HG03108 (cell line): ENCODE measurements at regions not wholly inside any gene's neighbourhood (a gene's known extent, or its start where the extent isn't known, plus 50 kb on each side); places are given as distances from the start of the nearest gene placed in this dataset.

ENCODE experiments used
- ATAC-seq: cut with Tn5 transposase; IDR thresholded peaks from one replicate; pipeline ENCODE4 v1.9.1; 2021; ENCODE audit warnings: moderate library complexity; ENCODE audit not compliant: unreplicated experiment

DNA sequence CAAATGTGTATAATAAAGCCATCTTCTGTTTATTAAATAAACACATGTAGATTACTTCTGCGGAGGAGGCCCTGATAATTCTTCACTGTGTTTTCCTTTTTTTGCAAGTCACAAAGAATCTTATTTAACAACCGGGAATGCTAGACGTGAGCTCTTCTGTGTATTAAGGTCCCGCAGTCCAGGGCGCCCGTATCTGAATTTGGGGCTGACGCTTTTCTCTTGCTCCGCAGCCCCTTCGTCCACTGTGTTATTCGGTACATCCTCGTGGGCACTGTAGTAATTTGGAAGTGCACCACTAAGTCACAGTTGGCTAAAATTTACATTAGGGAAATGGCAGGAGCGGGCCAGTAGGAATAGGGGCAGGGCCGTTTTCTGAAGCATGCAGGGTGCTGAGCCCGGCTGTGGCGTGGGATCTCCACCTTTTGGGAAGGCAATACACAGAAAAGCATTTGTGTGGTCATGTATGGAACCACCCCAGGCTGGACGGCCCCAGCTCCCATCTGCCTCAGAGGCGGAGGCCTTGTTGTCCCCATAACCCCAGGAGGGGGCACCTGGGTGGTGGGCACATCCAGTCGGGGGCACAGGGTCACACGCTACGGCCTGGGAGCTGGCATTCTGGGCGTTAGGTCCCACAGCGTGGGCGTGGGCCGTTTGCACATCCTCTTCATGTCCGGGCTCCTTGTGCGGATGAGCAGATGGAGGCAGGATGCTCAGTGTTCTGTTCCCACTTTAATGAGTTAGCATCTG is 258.7 kb upstream of the IRX4 start:
- no peak for ATAC-seq

DNA sequence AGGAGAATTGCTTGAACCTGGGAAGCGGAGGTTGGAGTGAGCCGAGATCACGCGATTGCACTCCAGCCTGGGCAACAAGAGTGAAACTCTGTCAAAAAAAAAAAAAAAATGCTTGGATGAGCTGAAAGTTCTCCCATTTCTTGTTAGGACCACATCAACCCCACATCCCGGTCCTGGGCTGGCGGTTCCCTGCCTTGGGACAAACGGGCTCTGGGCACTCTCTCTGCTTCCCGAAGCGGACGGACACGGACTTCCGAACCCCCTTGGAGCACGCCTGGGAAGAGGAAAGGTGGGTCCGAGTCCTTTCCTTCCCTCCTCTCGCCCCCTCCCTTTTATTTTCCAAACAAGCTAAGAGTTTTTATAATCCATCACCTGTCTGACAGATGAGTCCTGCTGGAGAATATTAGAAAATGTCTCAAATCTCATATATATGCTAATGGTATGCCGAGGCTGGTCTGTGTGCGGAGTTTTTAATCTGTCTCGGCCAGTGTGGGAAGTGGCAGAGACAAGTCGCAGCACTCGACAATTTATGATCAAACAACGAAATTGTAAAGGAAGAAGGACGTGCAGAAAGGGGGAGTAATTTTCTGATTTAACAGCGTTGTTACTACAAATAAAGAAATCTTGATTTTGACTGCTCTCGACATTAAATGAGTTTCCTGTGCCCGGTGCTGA is 257.9 kb upstream of the IRX4 start:
- no peak for ATAC-seq

DNA sequence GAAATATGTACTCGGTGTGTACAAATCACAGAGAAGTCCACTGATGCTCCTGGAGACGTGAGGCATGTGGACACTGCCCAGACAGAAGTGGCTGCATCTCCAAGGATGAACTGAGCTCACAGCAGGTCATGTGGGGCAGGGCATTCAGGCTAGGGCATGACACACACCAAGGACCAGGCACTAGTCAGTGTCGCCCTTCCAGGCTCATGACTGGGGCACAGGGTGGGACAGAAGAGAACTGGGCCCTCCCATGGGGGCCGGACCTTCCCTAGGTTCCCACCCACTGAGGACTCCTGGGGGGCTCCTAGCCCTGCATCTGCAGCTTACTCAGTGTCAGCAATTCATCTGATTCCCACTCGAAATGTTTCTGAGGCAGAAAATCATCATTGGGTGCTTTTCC is 256.8 kb upstream of the IRX4 start:
- ATAC-seq: no peak

DNA sequence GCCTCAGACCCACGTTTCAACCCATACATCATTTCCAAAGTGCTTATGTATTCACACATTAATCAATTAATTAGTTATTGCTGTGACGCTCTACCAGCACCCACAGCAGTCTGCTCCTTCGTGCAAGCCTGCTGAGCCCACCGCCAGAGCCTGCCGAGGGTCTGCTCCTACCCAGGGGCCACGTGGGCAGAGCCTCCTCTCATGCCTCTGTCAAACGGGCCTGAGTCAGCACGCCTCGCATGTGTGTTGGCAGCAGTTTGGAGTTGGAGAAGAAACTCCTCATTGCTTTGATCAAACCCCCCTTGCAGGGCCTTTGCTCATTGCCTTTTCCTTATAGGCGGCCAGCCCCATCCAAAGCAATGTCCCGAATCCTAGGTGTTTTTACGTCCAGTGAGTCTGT is 256.2 kb upstream of the IRX4 start:
- no peak for ATAC-seq

DNA sequence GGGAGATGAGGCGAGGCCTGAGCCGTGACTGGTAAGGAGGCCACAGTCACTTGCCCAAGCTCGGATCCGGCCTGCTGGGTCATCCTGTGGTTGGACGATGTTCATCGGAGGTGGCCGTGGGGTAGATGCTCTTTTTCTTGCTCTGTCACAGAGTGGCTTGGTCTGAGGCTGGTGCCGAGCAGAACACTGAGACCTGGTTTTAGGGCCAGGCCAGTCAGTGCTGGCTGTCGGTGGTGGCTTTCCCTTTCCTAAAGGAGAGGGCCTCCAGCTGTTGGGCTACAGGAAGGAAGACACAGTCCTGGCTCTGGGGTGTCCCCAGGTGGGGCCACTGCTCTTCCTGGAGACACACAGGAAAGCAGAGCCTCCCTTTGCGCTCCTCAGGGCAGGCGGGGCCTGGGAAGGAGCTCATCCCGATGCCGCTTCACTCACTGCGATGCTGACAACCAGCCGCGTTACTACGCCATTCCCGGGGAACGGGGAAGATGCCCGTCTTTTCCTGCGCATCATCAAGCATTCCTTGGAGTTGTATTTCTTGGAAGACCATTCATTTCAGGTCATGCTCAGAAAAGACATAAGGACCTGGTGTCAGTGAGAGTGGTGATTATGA is 254.8 kb upstream of the IRX4 start:
- ATAC-seq: no peak

DNA sequence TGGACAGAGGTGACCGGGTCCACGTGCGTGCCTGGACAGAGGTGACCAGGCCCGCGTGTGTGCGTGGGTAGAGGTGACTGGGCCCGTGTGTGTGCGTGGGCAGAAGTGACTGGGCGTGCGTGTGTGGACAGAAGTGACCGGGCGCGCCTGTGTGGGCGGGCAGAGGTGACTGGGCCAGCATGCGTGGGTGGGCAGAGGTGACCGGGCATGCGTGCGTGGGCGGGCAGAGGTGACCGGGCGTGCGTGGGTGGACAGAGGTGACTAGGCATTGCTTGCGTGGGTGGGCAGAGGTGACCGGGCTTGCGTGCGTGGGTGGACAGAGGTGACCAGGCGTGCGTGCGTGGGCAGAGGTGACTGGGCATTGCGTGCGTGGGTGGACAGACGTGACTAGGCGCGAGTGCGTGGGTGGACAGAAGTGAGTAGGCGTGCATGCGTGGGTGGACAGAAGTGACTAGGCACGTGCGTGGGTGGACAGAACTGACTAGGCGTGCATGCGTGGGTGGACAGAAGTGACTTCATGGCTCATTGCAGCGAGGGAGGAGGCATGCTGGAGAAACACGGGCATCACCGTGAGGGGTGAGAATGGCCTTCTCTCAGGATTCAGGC is 254.1 kb upstream of the IRX4 start:
- no peak for ATAC-seq

DNA sequence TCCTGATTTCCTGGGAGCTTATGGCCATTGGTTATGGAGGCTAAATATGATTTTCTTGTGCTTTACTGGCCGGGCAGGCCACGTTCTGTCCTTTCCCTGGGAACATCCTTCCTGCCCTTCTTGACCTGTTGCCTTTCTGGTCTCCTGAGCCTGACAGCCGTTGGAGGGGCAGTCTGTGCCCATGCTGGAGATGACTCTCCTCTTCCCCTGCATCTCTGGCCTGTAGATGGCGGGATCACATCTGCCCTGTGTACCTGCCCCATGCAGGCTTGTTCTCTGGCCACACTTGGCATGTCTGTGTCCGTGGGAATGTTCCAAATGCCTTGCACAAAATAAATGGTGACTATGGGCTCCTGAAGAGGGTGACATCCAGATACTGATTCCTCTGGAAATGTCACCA is 253.1 kb upstream of the IRX4 start:
- ATAC-seq: no peak

DNA sequence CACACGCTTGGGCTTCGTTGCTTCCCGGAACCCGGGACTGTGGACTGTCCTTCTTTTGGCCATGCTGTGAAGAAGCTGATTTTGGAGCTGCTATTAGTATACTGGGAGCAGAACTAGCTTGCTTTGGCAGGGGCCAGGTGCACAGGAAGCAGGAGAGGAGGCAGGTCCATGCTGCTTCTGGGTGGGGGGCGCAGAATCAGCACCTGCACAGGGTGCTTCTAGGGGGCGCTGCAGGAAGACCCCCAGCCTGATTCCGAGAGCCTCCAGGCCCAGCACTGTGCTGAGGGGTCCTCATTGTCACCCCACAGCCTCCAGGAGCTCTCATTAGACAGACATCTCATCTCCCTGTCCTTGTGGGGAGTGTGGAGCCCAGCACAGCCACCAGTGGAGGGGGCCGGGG is 252.6 kb upstream of the IRX4 start:
- no peak for ATAC-seq

DNA sequence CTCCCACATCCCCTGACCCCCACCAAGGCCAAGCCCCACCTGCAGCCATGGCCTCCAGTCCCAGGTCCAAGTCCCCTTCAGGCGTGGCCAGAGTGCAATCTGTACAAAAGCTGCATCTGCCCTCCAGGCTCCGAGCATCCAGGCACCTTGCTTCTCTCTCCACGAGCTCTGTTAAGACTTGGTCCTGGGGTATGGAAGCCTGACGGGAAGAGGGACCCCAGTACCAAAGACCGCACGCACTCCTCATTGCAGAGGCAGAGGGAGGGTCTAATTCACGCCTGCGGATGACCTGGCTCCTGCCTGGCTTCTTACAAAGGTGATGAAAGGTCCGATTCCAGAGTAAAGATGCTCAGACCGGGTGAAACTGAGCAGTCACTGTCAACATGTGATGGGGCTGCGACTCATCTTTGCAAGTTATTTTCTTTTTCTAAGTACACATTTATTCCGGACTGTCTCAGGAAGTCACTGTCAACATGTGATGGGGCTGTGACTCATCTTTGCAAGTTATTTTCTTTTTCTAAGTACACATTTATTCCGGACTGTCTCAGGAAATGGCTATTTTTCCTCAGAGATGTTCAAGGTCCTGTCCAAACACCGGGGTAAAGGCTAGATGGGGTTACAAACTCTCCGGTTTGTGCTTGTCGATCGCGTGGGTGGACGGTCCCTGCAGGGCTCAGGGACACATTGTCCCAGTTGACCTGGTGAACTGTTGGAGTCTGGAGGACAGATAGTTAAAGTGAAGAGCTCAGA is 252.0 kb upstream of the IRX4 start:
- ATAC-seq: no peak

DNA sequence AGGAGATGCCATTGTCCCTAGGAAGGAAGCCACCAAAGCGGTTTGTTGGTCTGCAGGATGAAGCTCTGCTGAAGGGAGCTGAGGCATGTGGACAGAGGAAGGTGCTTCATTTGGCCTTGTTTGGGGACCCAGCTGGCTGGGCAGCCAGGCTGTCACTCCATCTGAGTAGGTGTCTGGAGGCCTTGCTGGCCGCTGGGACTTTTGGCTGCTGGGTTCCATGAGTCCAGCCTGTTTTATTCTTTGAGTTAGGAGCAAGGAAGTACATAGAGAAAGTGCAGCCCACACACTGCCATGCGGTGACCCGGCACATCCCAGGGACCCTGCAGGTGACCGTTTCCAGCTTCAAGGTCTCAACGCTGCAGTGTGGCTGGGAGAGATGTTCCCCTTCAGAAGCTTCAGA is 251.2 kb upstream of the IRX4 start:
- ATAC-seq: no peak

DNA sequence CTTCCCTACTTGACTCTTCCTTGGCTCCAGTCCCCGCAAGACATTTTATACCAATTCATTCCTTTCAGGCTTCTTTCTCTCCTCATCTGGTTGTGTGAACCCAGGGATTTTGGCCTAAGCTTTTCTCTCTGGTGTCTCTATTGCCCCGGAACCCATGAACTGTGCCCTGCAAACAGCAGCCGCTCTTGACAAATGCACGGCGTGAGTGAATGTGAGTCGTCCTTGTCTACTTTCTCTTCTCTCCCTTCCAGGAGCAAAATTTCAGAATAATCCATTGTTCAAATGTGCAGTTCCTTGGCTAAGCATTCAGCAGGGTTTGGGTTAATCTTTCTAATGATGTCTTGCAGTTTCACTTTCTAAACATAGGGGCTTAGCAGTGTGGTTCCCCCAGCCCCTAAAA is 250.4 kb upstream of the IRX4 start:
- no peak for ATAC-seq

DNA sequence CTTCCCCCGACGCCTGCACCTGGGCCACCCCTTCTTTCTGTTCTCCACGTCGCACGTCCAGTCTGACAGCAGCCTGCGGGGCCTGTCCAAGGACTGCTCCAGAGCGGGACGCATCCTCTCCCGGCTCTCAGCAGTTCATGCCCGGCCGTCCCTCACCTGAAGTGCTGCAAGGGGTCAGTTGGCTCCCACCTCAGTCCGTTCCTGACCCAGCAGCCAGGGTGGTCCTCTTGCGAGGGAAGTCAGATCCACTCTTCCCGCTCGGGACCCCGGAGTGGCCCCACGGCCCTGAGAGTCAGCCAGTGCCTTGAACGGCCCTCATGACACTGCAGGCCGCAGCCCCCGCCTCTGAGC is 249.7 kb upstream of the IRX4 start:
- ATAC-seq: no peak

DNA sequence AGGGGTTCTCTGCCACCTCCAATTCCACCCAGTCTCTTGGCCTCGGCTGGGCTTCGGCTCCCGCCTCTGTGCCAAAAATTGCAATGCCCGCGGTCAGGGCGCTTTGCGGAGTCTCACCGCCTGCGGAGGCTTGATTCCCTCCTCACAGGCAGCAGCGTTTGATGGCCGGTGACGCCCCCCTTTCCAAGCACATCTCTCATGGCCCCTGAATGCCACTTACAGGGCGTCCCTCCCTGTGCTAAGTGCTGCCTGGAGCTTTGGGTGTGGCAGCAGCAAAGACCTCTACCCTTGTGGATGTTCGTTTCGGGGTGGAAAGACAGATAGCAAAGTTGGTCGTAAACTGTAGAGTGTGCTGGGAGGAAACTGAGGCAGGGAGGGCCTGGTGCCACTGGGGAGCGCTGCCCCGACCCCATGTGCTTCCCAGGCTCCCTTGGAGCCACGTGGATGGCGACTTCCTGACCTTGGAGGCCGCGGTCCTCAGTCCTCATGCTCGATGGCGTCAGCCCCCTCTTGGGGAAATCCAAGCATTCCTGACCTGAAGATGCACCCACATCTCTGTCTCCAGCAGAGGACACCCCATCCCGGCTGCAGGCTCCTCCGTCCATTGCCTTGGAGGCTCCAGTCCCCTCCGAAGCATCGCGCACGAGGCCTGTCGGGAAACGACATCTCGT is 249.2 kb upstream of the IRX4 start:
- ATAC-seq: no peak

DNA sequence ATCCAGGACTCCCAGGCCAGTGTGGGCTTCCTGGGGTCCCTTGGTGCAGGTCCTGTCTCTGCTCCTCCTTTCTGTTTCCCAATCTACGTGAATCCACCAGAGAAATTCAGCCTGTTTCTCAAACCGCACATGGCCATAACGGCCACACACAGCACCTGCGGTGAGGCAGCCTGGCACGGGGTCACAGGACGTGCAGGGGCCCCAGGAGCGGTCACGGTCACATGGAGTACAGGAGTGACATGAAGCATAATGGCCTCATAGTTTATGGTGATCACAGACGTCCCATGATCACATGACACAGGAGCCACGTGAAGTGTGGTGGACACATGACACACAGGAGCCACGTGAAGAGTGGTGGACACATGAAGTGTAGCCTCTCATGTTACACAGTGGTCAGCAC is 248.5 kb upstream of the IRX4 start:
- ATAC-seq: no peak

DNA sequence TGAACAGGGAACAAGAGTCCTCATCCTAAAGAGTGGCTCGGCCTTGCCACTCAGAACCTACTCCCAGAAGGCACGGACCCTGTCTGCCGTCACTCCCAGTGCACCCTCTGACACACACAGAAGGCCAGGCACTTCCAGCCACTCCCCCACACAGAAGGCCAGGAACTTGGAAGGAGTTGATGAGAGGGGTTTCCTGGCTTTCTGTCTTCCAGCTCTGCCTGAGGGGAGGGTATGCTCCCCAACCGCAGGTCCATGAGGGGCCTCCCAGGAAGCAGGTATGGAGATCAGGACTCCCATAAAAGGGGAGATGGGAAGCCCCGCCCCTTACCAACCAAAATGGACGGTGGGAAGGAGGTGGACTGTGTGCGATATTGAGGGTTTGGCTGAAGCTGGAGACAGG is 247.6 kb upstream of the IRX4 start:
- no peak for ATAC-seq

DNA sequence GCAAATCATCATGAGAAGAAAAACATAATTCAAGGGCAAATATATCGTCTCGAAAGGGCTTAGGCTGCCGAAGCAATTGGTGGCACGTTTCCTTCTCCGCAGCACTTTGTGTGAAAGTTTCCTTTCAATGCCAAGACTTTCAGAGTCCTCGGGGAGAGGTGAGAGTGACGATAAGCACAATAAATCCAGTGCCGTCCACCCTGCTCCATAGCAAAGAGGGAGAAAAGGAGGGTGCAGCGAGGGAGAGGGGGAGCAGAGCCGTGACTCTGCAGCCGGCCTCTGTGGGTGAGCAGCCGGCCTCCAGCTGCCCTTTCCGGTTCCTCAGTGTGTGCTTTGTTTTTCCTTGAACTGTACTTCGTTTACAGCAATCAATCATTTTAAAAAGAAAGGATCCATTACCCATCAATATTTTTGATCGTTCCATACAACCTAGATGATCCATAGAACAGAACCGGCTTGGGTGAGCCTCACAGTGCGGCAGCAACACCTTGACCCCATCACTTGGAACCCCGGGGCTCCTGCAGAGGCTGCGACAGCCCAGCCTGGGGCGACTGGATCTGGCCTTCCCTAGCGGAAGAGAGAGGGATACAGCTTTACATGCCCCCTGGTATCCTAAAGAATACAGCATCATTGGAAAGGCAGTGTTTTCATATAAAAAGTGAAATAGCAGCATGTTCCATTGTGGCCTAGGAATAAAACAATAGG is 247.0 kb upstream of the IRX4 start:
- ATAC-seq: no peak

DNA sequence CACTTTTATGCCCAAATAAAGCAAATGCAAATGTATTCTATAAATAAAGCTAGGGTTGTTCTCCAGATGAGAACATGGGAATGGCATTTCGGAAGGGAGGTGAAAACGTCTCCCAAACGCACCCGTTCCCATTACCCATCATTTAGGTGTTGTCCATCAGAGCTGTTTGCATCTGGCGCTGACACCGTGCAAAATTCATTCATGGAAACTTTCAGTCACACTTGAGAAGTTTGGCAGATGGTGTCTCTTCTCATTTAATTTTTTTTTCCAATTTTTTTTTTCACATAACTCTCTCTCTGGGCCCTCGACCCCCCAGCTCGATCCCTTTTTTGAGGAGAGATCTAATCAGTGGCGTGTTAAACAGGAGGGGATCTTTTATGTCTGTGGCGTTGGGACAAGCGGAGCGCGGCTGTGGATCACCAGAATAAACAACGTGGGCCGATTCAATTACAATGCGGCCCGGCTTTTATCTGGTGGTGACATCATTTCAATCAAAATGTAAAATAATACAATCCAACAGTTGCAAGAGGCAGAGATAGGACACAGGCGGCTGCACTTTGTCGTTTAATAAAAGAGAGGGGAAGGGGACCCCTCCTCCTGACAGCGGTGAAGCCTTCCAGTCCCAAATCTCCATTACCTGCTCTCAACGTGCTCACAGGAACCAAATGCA is 246.1 kb upstream of the IRX4 start:
- no peak for ATAC-seq

DNA sequence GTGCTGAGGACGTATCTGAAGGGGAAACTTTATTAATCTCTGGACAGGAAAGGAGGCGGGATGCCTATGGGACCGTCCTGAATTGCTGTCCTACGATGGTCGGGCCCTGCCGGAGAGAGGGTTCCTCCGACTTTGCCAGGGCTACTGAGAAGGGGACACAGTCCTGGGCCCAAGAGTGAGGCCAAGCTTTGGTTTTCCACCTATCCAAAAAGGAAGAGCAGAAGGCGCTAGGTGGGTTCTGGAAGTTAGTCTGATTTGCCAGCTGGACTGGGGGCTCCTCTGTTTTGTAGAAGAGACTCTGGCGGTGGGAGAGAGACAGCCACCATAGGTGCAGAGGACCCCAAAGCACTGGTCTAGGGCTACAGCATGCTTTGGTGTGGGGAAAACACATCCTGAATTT is 243.8 kb upstream of the IRX4 start:
- ATAC-seq: no peak

DNA sequence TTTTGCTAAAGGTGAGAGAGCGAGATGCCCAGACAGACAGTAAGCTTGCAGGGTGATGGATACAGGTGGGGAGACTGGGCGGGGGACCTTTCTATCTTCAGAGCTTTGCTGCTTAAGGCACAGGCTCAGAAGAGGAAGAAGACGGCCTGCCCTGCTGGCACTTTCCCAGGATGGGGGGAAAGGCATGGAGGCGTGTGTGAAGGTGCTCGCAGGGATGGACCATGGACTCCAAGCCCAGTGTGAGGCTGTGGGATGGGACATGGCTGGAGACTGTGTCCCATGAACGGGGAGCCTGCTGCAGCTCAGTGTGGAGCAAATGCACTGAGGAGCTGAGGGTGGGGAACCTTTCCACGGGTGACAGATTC is 243.2 kb upstream of the IRX4 start:
- ATAC-seq: no peak
